ENCODE measurements at regions not wholly inside any gene's neighbourhood (a gene's known extent, or its start where the extent isn't known, plus 50 kb on each side); places are given as distances from the start of the nearest gene placed in this dataset.

DNA sequence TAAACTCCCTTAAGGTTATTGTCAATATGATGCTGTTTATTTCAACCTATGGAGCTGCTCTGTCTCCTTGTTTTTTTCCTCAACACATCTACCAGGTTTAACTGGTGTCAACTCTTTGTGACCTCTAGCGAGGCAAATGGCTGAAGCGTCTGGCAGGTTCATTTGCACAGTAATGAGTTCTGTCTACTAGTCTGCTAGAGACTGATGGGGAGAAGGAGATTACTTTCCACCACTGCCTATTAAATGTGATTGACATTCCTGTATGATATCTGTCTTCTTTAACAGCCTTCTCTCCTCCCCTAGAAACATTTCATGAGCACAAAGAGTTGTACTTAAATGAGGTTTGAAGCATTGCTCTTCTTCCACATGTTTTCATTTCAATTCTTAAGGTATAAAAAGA, 253.7 kb downstream of the SLC6A15 start:
- POLR2A ChIA-PET = no interaction called here
- TF ChIP-seq, protein P1, sequence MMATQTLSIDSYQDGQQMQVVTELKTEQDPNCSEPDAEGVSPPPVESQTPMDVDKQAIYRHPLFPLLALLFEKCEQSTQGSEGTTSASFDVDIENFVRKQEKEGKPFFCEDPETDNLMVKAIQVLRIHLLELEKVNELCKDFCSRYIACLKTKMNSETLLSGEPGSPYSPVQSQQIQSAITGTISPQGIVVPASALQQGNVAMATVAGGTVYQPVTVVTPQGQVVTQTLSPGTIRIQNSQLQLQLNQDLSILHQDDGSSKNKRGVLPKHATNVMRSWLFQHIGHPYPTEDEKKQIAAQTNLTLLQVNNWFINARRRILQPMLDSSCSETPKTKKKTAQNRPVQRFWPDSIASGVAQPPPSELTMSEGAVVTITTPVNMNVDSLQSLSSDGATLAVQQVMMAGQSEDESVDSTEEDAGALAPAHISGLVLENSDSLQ (IDR thresholded peaks at IDR 0.05) = peak; percentile 85
- no peak for TF ChIP-seq FOXA1 (IDR thresholded peaks at IDR 0.05)
- CTCF ChIA-PET = no interaction called here
- DNase-seq (ENCODE audit: extremely low spot score) = peak; percentile 7

GRCh38 chr12:84656705-84657104, 255.9 kb downstream of the SLC6A15 start:
- DNase-seq (ENCODE audit: extremely low spot score) = no peak
- POLR2A ChIA-PET = no interaction called here
- CTCF ChIA-PET = no interaction called here
- TF ChIP-seq BHLHE40 (IDR thresholded peaks at IDR 0.05; ENCODE audit: borderline replicate concordance) = no peak
- TF ChIP-seq ELF4 (IDR thresholded peaks at IDR 0.05) = no peak
- no peak for TF ChIP-seq L3MBTL2 (conservative IDR thresholded peaks at IDR 0.05)
- no peak for TF ChIP-seq ARNT (IDR thresholded peaks at IDR 0.05)
- no peak for TF ChIP-seq SUZ12 (IDR thresholded peaks at IDR 0.05)
- TF ChIP-seq LEF1 (IDR thresholded peaks at IDR 0.05; ENCODE audit: borderline replicate concordance) = no peak
- TF ChIP-seq ZNF384 (IDR thresholded peaks at IDR 0.05) = no peak
- no peak for TF ChIP-seq SP1 (IDR thresholded peaks at IDR 0.05)
- TF ChIP-seq FOXA1 (IDR thresholded peaks at IDR 0.05) = no peak

GRCh38 chr12:84653482-84653881, 259.1 kb downstream of the SLC6A15 start:
- TF ChIP-seq HDGF (IDR thresholded peaks at IDR 0.05; ENCODE audit: borderline replicate concordance) (no peak), LEF1 (IDR thresholded peaks at IDR 0.05; ENCODE audit: borderline replicate concordance) (no peak), CTBP1 (IDR thresholded peaks at IDR 0.05; ENCODE audit: borderline replicate concordance) (no peak)
- ChIA-PET CTCF (interaction anchor here (0.6 kb wide), 1 partner anchor 11 kb away, joined by 5 read pairs; no protein-coding TSS in a partner anchor), POLR2A (no interaction called here)
- DNase-seq (ENCODE audit: extremely low spot score) = no peak

- TF ChIP-seq FOXA1 (IDR thresholded peaks at IDR 0.05) (no peak), BHLHE40 (IDR thresholded peaks at IDR 0.05; ENCODE audit: borderline replicate concordance) (no peak), SUZ12 (IDR thresholded peaks at IDR 0.05) (no peak), LEF1 (IDR thresholded peaks at IDR 0.05; ENCODE audit: borderline replicate concordance) (no peak), TARDBP (IDR thresholded peaks at IDR 0.05) (no peak), ELF4 (IDR thresholded peaks at IDR 0.05) (no peak), FOXK2 (IDR thresholded peaks at IDR 0.05) (no peak), L3MBTL2 (conservative IDR thresholded peaks at IDR 0.05) (no peak), ZNF384 (IDR thresholded peaks at IDR 0.05) (no peak), NFRKB (IDR thresholded peaks at IDR 0.05) (no peak), HDGF (IDR thresholded peaks at IDR 0.05; ENCODE audit: borderline replicate concordance) (no peak), CTBP1 (IDR thresholded peaks at IDR 0.05; ENCODE audit: borderline replicate concordance) (no peak), ARNT (IDR thresholded peaks at IDR 0.05) (no peak), FOXM1 (IDR thresholded peaks at IDR 0.05; ENCODE audit: borderline replicate concordance) (no peak)
- TF ChIP-seq, protein P1 (IDR thresholded peaks at IDR 0.05) = no peak
- no peak for DNase-seq (ENCODE audit: extremely low spot score)
- POLR2A ChIA-PET = no interaction called here
Measured at GRCh38 chr12:84648425-84648824, 264.2 kb downstream of the SLC6A15 start.

DNA sequence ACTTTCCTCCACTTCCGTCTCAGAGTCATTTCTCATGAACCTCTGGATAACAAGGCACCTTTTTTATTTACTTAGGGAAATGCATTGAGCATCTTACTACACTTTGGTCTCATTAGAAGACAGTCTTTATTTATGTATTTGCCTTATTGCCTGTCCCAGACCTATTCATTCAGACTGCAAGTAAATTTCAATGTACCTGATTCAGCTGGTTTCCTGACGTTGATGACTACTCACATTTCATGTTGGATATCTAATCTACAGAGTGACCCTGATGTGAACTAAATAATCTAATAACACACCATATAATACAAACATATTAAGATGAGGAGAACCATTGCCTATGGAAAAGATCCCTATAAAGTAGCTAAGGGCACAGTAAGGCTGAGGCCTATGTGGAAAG, 267.7 kb downstream of the SLC6A15 start:
- no peak for TF ChIP-seq BHLHE40 (IDR thresholded peaks at IDR 0.05; ENCODE audit: borderline replicate concordance)
- TF ChIP-seq CTBP1 (IDR thresholded peaks at IDR 0.05; ENCODE audit: borderline replicate concordance) = no peak
- no peak for TF ChIP-seq LEF1 (IDR thresholded peaks at IDR 0.05; ENCODE audit: borderline replicate concordance)
- no peak for TF ChIP-seq FOXM1 (IDR thresholded peaks at IDR 0.05; ENCODE audit: borderline replicate concordance)
- TF ChIP-seq L3MBTL2 (conservative IDR thresholded peaks at IDR 0.05) = no peak
- no peak for TF ChIP-seq ELF4 (IDR thresholded peaks at IDR 0.05)
- TF ChIP-seq SP1 (IDR thresholded peaks at IDR 0.05) = no peak
- TF ChIP-seq, protein P1 (IDR thresholded peaks at IDR 0.05) = no peak
- CTCF ChIA-PET = no interaction called here
- no peak for DNase-seq (ENCODE audit: extremely low spot score)
- POLR2A ChIA-PET = no interaction called here

More at GRCh38 chr12:84648425-84648824, 264.2 kb downstream of the SLC6A15 start:
- CTCF ChIA-PET = no interaction called here

DNA sequence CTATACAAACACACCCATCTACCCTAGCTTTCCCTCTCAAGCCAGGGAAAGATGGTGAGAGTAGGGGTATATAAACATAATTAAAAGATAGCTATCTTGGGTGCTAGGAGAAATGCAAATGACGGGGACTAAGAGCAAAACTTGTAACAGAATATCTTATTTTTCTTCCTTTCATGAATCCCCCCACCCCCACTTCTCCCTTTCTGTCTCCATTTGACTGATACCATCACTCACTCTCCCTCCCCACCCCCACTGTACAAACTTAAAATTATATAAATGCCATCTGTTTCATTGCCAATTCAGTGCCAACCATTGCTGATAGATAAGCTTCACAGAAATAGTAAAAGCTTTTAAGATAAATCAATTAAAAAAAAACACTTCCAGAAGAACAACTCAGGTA, 268.6 kb downstream of the SLC6A15 start:
- CTCF ChIA-PET = interaction anchor here (0.6 kb wide), 1 partner anchor 8 kb away, joined by 3 read pairs; no protein-coding TSS in a partner anchor
- POLR2A ChIA-PET = no interaction called here
- no peak for TF ChIP-seq BHLHE40 (IDR thresholded peaks at IDR 0.05; ENCODE audit: borderline replicate concordance)
- TF ChIP-seq ZNF384 (IDR thresholded peaks at IDR 0.05) = no peak
- no peak for TF ChIP-seq FOXM1 (IDR thresholded peaks at IDR 0.05; ENCODE audit: borderline replicate concordance)
- no peak for TF ChIP-seq HDGF (IDR thresholded peaks at IDR 0.05; ENCODE audit: borderline replicate concordance)
- no peak for TF ChIP-seq ELF4 (IDR thresholded peaks at IDR 0.05)
- no peak for TF ChIP-seq TARDBP (IDR thresholded peaks at IDR 0.05)
- TF ChIP-seq FOXK2 (IDR thresholded peaks at IDR 0.05) = no peak
- TF ChIP-seq SP1 (IDR thresholded peaks at IDR 0.05) = no peak
- no peak for TF ChIP-seq L3MBTL2 (conservative IDR thresholded peaks at IDR 0.05)

DNA sequence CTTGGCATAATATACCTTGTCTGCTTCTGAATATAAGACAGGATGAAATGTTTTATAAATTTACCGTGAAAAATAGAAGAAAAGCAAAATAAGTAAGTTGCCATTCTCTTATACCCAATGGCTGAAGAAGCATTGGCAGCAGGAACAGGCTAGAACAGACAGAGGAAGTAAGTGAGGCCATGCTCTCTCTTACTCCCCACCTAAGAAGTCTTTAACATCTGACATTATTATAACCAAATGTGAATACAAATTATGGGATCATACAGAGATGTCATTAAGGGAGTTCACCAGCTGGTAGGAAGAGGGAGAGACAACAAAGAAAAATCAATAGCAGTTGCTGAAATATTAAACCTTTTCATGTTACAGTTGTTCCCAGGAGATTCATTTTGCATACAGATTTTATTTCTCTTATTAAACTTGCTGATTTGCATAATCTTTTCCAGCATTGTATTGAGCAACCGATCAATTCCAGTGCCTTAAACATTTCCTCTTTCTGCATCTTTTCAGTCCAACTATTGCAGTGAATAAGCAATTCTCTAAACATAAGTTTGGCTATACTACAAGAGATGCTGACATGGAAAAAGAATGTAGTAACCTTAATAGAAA, 270.6 kb downstream of the SLC6A15 start:
- TF ChIP-seq ARNT (IDR thresholded peaks at IDR 0.05) = no peak
- no peak for TF ChIP-seq FOXA1 (IDR thresholded peaks at IDR 0.05)
- TF ChIP-seq SUZ12 (IDR thresholded peaks at IDR 0.05) = no peak
- no peak for TF ChIP-seq L3MBTL2 (conservative IDR thresholded peaks at IDR 0.05)
- TF ChIP-seq CTBP1 (IDR thresholded peaks at IDR 0.05; ENCODE audit: borderline replicate concordance) = no peak
- no peak for TF ChIP-seq LEF1 (IDR thresholded peaks at IDR 0.05; ENCODE audit: borderline replicate concordance)
- TF ChIP-seq FOXM1 (IDR thresholded peaks at IDR 0.05; ENCODE audit: borderline replicate concordance) = no peak
- no peak for TF ChIP-seq ELF4 (IDR thresholded peaks at IDR 0.05)
- no peak for TF ChIP-seq ZNF384 (IDR thresholded peaks at IDR 0.05)
- no peak for TF ChIP-seq HDGF (IDR thresholded peaks at IDR 0.05; ENCODE audit: borderline replicate concordance)
- no peak for TF ChIP-seq FOXK2 (IDR thresholded peaks at IDR 0.05)
- TF ChIP-seq, protein P1 (IDR thresholded peaks at IDR 0.05) = no peak
- no peak for TF ChIP-seq SP1 (IDR thresholded peaks at IDR 0.05)
- TF ChIP-seq BHLHE40 (IDR thresholded peaks at IDR 0.05; ENCODE audit: borderline replicate concordance) = no peak
- no peak for TF ChIP-seq TARDBP (IDR thresholded peaks at IDR 0.05)
- TF ChIP-seq NFRKB (IDR thresholded peaks at IDR 0.05) = no peak
- POLR2A ChIA-PET = no interaction called here
- no peak for DNase-seq (ENCODE audit: extremely low spot score)
- CTCF ChIA-PET = interaction anchor here (0.6 kb wide), 1 partner anchor 12 kb away, joined by 5 read pairs; no protein-coding TSS in a partner anchor

More for the DNA sequence above, 268.6 kb downstream of the SLC6A15 start:
- no peak for DNase-seq (ENCODE audit: extremely low spot score)
